HEK293T (cell line): ENCODE measurements at regions not wholly inside any gene's neighbourhood (a gene's known extent, or its start where the extent isn't known, plus 50 kb on each side); places are given as distances from the start of the nearest gene placed in this dataset.

Source experiments
- CTCF ChIA-PET: fragments of 350-600 bp; formaldehyde crosslinking; extraction: SDS; loops from one replicate; lab custom pipeline; 2021; ENCODE audit warnings: antibody characterized with exemption, inconsistent platforms; lab: Yijun Ruan, JAX
- POLR2A ChIA-PET: fragments of 350-600 bp; formaldehyde crosslinking; extraction: SDS; loops from one replicate; lab custom pipeline; 2020; ENCODE audit warnings: antibody characterized with exemption, inconsistent platforms; lab: Yijun Ruan, JAX
- DNase-seq: peaks from one replicate; pipeline ENCODE4 v3.0.0; 2012; ENCODE audit warnings: mixed read lengths; ENCODE audit errors: extremely low spot score
- ARNT ChIP-seq: fragments of 450-650 bp; IDR thresholded peaks from 2 replicates; pipeline ENCODE4 v1.6.1; 2017; ENCODE audit warnings: mild to moderate bottlenecking
- BHLHE40 ChIP-seq: fragments of 450-650 bp; IDR thresholded peaks from 2 replicates; pipeline ENCODE4 v1.6.1; 2016; ENCODE audit warnings: mild to moderate bottlenecking, moderate library complexity, borderline replicate concordance
- CTBP1 ChIP-seq: fragments of 450-650 bp; IDR thresholded peaks from 2 replicates; pipeline ENCODE4 v1.6.1; 2016; ENCODE audit warnings: borderline replicate concordance
- ELF4 ChIP-seq: fragments of 450-650 bp; IDR thresholded peaks from 2 replicates; pipeline ENCODE4 v1.6.1; 2017; ENCODE audit warnings: antibody characterized with exemption
- FOXA1 ChIP-seq: fragments of 450-650 bp; IDR thresholded peaks from 2 replicates; pipeline ENCODE4 v1.6.1; 2016; ENCODE audit warnings: mild to moderate bottlenecking
- FOXK2 ChIP-seq: fragments of 450-650 bp; IDR thresholded peaks from 2 replicates; pipeline ENCODE4 v1.6.1; 2016; ENCODE audit warnings: mild to moderate bottlenecking
- FOXM1 ChIP-seq: fragments of 450-650 bp; IDR thresholded peaks from 2 replicates; pipeline ENCODE4 v1.6.1; 2017; ENCODE audit warnings: mild to moderate bottlenecking, borderline replicate concordance
- HDGF ChIP-seq: fragments of 450-650 bp; IDR thresholded peaks from 2 replicates; pipeline ENCODE4 v1.6.1; 2017; ENCODE audit warnings: antibody characterized with exemption, borderline replicate concordance
- L3MBTL2 ChIP-seq: fragments of 450-650 bp; conservative IDR thresholded peaks from 2 replicates; pipeline ENCODE4 v1.6.1; 2016; ENCODE audit warnings: mild to moderate bottlenecking
- LEF1 ChIP-seq: fragments of 450-650 bp; IDR thresholded peaks from 2 replicates; pipeline ENCODE4 v1.6.1; 2017; ENCODE audit warnings: mild to moderate bottlenecking, borderline replicate concordance
- NFRKB ChIP-seq: fragments of 450-650 bp; IDR thresholded peaks from 2 replicates; pipeline ENCODE4 v1.6.1; 2016; ENCODE audit warnings: mild to moderate bottlenecking, moderate library complexity
- SP1 ChIP-seq: fragments of 450-650 bp; IDR thresholded peaks from 2 replicates; pipeline ENCODE4 v1.6.1; 2017
- SUZ12 ChIP-seq: fragments of 450-650 bp; IDR thresholded peaks from 2 replicates; pipeline ENCODE4 v1.6.1; 2016; ENCODE audit warnings: mild to moderate bottlenecking
- TARDBP ChIP-seq: fragments of 450-650 bp; IDR thresholded peaks from 2 replicates; pipeline ENCODE4 v1.6.1; 2016
- ZNF384 ChIP-seq: fragments of 450-650 bp; IDR thresholded peaks from 2 replicates; pipeline ENCODE4 v1.6.1; 2016
- TF ChIP-seq, protein P1 (sequence below): fragments of 450-650 bp; IDR thresholded peaks from 2 replicates; pipeline ENCODE4 v1.6.1; 2016

DNA sequence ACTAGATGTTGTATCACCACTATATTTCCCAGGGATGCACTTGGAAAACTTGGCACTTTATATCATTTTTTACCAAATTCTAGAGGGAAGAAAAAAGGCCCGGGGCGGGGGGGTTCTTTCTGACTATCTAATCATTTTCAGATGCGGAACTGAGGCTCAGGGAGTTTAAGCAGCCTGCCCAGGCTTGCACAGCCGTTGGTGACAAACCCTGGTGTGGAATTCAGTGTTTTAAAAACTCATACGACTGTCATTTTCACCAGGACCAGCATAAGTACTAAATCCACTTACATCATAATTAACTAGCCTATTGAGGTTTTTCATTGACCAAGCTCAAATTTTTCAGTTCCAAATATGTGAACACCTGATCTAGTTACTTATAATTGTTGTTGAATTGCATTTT is 181.0 kb downstream of the IPO8 start:
- no peak for DNase-seq
- CTCF ChIA-PET = interaction anchor here (0.6 kb wide), 1 partner anchor 216 kb away, joined by 4 read pairs; no protein-coding TSS in a partner anchor
- POLR2A ChIA-PET = no interaction called here
- TF ChIP-seq ELF4 = no peak
- no peak for TF ChIP-seq SP1
- TF ChIP-seq SUZ12 = no peak
- no peak for TF ChIP-seq NFRKB
- no peak for TF ChIP-seq ZNF384
- no peak for TF ChIP-seq HDGF
- no peak for TF ChIP-seq FOXK2
- TF ChIP-seq FOXA1 = no peak
- TF ChIP-seq LEF1 = no peak
- no peak for TF ChIP-seq L3MBTL2
- TF ChIP-seq FOXM1 = no peak
- no peak for TF ChIP-seq TARDBP
- TF ChIP-seq CTBP1 = no peak
- TF ChIP-seq, protein P1, sequence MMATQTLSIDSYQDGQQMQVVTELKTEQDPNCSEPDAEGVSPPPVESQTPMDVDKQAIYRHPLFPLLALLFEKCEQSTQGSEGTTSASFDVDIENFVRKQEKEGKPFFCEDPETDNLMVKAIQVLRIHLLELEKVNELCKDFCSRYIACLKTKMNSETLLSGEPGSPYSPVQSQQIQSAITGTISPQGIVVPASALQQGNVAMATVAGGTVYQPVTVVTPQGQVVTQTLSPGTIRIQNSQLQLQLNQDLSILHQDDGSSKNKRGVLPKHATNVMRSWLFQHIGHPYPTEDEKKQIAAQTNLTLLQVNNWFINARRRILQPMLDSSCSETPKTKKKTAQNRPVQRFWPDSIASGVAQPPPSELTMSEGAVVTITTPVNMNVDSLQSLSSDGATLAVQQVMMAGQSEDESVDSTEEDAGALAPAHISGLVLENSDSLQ = no peak
- TF ChIP-seq ARNT = no peak

DNA sequence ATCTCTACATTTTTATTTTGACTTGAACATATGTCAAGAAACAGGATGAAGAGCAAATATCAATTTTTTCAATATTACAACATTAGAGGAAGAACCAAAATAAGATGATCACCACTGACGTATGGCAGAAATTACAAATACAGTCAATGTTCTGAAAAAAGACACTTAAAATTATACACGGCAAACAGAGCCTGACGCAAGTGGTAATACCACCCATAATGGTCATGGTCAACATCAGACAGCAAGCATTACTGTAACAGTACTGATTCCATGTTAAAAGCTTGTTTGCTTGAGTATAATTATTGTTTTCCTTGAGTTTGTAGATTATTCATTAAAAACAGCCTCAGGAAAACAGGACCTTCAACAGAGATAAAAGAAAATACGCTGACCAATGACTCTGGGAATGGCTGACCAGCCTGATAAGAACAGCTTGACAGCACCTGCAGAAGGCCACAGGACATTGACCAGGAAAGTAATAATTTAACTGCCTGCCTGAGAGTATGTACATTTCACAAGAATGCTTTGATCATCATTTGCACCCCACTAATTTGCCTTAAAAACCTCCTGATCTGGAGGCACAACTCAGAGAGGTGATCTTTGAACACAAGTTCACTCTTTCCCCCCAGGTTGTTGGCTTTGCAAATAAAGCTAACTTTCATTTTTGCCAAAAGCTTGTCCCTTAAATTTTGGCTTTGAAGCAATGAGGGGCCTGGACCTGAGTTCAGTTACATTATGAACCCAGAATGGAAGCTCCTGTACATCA is 187.3 kb downstream of the IPO8 start:
- POLR2A ChIA-PET = no interaction called here
- no peak for DNase-seq
- TF ChIP-seq SP1 (no peak), CTBP1 (no peak), ELF4 (no peak), FOXK2 (no peak), ZNF384 (no peak), FOXM1 (no peak), ARNT (no peak)
- TF ChIP-seq, protein P1 = no peak
- CTCF ChIA-PET = no interaction called here

DNA sequence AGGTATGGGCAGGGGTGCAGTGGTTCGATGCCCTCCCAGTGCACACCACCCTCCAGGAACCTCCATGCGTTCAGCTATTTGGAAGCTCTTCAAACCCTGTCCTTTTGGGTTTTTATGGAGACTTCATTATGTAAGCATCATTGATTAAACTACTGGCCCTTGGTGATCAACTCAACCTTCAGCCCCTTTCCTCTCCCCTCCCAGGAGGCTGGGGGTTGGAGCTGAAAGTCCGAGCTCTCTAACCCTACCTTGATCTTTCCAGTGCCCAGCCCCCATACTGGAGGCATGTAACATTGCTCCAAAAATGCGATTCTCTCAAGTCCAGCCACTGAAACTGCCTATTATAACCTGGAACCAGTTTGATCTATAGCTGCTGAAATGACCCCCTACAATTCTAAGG is 188.1 kb downstream of the IPO8 start:
- ChIA-PET CTCF (no interaction called here), POLR2A (no interaction called here)
- TF ChIP-seq ZNF384 (no peak), SP1 (no peak), BHLHE40 (no peak), TARDBP (no peak), L3MBTL2 (no peak), SUZ12 (no peak), LEF1 (no peak), HDGF (no peak), ELF4 (no peak), FOXA1 (no peak)
- TF ChIP-seq, protein P1 = no peak
- no peak for DNase-seq

DNA sequence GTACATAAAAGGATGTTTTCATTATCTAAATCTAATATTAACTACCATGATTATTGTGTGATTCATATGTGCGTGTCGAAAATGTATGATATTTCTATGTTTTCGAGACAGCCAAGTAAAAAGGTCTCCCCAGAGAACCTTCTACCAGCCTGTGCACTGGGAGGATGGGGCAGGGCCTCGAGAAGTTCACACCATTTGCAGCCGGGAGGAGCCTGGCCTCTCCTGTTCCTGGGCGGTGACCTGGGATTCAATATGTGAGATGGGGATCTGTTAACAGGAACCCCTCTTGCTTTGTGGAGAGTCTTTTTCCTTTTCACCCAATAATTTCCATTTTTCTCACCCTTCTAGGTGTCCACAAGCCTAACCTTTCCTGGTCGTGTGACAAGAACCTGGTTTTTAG is 189.3 kb downstream of the IPO8 start:
- TF ChIP-seq SUZ12 (no peak), HDGF (no peak), ARNT (no peak), FOXM1 (no peak), TARDBP (no peak), BHLHE40 (no peak), FOXK2 (no peak), LEF1 (no peak), CTBP1 (no peak), SP1 (no peak), L3MBTL2 (no peak), ZNF384 (no peak), FOXA1 (no peak), NFRKB (no peak), ELF4 (no peak)
- TF ChIP-seq, protein P1 = no peak
- DNase-seq = no peak
- POLR2A ChIA-PET = no interaction called here
- CTCF ChIA-PET = no interaction called here

DNA sequence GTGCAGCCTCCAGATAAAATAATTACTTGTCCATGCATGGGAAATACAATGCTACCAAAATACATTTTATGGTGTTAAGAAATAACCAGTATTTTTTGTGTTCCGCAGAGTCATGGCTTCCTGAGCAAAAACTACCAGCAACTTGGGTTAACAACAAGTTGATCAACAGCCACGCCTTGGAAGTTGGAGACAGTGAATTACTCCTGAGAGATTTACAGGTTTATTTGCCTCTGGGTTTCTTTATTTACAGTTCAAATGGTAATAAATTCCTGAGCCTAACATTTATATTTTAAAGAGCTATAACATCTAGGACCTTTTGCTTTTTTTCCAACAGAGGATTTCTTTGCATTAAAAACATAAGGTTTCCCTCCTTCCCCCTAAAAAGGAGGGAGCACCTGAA is 194.0 kb downstream of the IPO8 start:
- no peak for DNase-seq
- TF ChIP-seq ZNF384 = no peak
- TF ChIP-seq NFRKB = no peak
- no peak for TF ChIP-seq BHLHE40
- no peak for TF ChIP-seq LEF1
- no peak for TF ChIP-seq SUZ12
- TF ChIP-seq CTBP1 = no peak
- TF ChIP-seq SP1 = no peak
- ChIA-PET CTCF (no interaction called here), POLR2A (no interaction called here)
